ENCODE measurements at regions not wholly inside any gene's neighbourhood (a gene's known extent, or its start where the extent isn't known, plus 50 kb on each side); places are given as distances from the start of the nearest gene placed in this dataset.

- ChIA-PET CTCF (no interaction called here), POLR2A (no interaction called here)
These were observed 64.9 kb upstream of the ZFP64 start for GRCh38 chr20:52256454-52256853.

GRCh38 chr20:52252664-52253063 is 61.1 kb upstream of the ZFP64 start:
- ChIA-PET CTCF (no interaction called here), POLR2A (no interaction called here)

DNA sequence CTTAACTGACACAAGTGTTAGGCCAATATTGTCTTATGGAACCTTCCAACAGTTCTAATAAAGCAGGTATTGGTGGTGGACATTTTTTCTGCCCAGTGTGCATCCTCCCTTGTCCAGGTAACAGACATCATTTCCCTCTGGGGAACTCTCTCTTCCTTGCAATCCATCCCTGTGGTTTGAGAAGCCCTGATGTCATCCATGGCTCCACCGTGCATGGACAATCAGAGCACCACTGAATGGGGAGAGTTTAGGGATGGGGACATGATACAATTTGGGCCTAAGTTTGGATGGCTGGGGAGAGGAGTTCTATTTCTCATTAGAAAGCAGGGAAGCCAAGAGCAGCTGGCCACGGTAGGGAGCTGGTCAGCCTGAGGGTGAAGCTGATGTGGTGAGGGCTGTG is 60.2 kb upstream of the ZFP64 start:
- ChIA-PET CTCF (no interaction called here), POLR2A (no interaction called here)

- ChIA-PET POLR2A (interaction anchor here (0.7 kb wide), 1 partner anchor 19 kb away, joined by 3 read pairs; no protein-coding TSS in a partner anchor), CTCF (no interaction called here)
These were observed 59.6 kb upstream of the ZFP64 start for GRCh38 chr20:52251136-52251700.

GRCh38 chr20:52247548-52247947 is 56.0 kb upstream of the ZFP64 start:
- POLR2A ChIA-PET, result no interaction called here
- CTCF ChIA-PET, result no interaction called here

DNA sequence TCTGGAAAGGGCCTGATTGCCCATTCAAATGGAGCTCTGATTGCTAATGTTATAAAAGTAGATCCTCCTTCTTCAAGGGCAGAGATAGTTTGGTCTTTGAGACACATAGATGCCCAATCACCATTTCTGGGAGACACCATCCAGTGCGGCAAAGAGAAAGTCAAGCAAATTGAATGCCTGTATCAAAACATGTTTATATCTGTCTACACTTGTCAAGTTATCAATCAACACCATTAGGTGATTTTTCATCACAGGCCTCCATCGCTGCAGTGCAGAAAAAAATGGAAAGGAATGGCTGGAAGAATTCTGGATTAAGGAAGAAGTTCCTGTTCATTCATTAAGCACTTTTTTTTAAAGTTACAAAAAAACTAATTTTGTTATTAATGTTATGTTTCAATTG is 54.8 kb upstream of the ZFP64 start:
- CTCF ChIA-PET, result interaction anchor here (0.6 kb wide), 1 partner anchor 1266 kb away, joined by 4 read pairs; no protein-coding TSS in a partner anchor
- POLR2A ChIA-PET, result no interaction called here

DNA sequence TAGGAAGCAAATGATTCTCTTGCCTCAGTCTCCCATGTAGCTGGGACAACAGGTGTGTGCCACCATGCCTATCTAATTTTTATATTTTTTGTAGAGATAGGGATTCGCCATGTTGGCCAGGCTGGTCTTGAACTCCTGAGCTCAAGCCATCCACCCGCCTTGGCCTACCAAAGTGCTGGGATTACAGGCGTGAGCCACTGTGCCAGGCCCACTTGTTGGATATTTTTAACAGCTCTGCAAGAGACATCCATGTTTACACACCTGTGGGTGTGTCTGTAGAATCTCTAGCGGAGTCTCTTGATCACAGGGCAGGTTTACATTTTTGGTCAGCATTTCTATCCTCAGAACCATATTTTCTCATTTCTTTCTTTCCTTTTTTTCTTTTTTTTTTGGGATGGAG is 53.1 kb upstream of the ZFP64 start:
- CTCF ChIA-PET, result interaction anchor here (0.6 kb wide), 1 partner anchor 1302 kb away, joined by 4 read pairs; no protein-coding TSS in a partner anchor

DNA sequence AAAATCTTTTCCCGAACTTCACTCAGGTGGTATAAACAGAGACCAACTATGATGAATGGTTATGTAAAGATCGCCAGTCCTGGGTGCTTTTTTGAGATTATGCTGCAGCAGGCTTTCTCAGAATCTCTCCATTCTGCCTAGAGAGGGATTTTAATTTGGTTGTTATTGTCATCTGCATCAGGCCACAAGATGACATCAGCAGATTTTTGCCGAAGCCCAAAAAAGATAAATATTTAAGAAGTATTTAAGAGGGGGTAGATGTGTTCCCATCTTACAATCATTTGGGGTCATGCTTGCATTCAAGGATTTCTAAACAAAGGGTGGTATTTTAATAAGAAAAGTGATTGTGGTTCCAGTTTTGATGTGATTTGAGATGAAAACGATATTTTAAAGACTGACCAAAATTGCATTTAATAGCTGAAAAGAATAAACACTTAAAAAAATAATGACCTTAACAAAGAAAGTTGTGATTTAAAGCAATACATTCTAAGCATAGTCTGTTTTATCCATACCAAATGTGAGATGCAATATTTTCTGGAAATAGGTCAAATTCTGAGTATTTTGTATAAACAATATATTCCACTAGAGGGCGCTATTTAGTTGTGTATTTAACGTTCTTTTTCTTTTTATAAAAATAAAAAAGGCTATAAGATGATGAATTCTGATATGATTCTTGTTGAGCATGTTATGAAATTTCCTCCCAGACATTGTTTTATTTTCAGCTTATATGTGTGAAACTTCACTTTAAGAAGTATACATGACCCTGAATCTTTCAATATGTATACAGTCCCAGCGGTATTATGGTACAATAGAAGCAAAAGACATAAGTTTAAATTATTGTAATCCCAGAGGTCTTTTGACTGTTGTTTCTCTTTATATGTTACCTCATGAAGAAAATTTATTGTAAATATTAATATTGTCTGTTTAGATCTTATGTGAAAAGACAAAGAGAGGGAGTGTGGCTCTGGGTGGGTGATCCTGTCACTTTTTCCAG is 51.0 kb upstream of the ZFP64 start:
- ChIA-PET CTCF (no interaction called here), POLR2A (no interaction called here)

More for the DNA sequence above, 53.1 kb upstream of the ZFP64 start:
- POLR2A ChIA-PET, result interaction anchor here (0.6 kb wide), 1 partner anchor 383 kb away, joined by 8 read pairs; no protein-coding TSS in a partner anchor

All from activated CD8-positive, alpha-beta memory T cell treated with anti-CD3 and anti-CD28 coated beads for 36 hours (primary cell).